HEK293 (cell line): ENCODE measurements at regions not wholly inside any gene's neighbourhood (a gene's known extent, or its start where the extent isn't known, plus 50 kb on each side); places are given as distances from the start of the nearest gene placed in this dataset.

Experiments used
- ATF2 ChIP-seq: fragments of 450-650 bp; formaldehyde crosslinking; IDR thresholded peaks from 2 replicates; pipeline ENCODE4 v1.5.1; 2016; ENCODE audit warnings: missing biosample characterization, missing genetic modification characterization, low read depth
- GLI4 ChIP-seq: fragments of 450-650 bp; formaldehyde crosslinking; IDR thresholded peaks from 2 replicates; pipeline ENCODE4 v1.5.1; 2016; ENCODE audit warnings: missing biosample characterization, missing genetic modification characterization
- ZBTB1 ChIP-seq: fragments of 450-650 bp; formaldehyde crosslinking; IDR thresholded peaks from 2 replicates; pipeline ENCODE4 v1.5.1; 2016; ENCODE audit warnings: missing biosample characterization, missing genetic modification characterization
- ZNF121 ChIP-seq: fragments of 450-650 bp; formaldehyde crosslinking; IDR thresholded peaks from 2 replicates; pipeline ENCODE4 v1.5.1; 2016; ENCODE audit warnings: missing biosample characterization, missing genetic modification characterization
- ZNF16 ChIP-seq: fragments of 450-650 bp; formaldehyde crosslinking; IDR thresholded peaks from 2 replicates; pipeline ENCODE4 v1.5.1; 2016; ENCODE audit warnings: low read depth, missing biosample characterization, missing genetic modification characterization
- ZNF248 ChIP-seq: fragments of 450-650 bp; formaldehyde crosslinking; IDR thresholded peaks from 2 replicates; pipeline ENCODE4 v1.5.1; 2017; ENCODE audit warnings: missing biosample characterization, missing genetic modification characterization
- ZNF292 ChIP-seq: fragments of 450-650 bp; formaldehyde crosslinking; IDR thresholded peaks from 2 replicates; pipeline ENCODE4 v1.5.1; 2016; ENCODE audit warnings: low read depth, missing biosample characterization, missing genetic modification characterization, borderline replicate concordance
- ZSCAN18 ChIP-seq: fragments of 450-650 bp; formaldehyde crosslinking; IDR thresholded peaks from 2 replicates; pipeline ENCODE4 v1.5.1; 2016; ENCODE audit warnings: missing biosample characterization, missing genetic modification characterization
- TF ChIP-seq, protein P1 (sequence below): fragments of 450-650 bp; formaldehyde crosslinking; IDR thresholded peaks from 2 replicates; pipeline ENCODE4 v1.5.1; 2016; ENCODE audit warnings: missing biosample characterization, missing genetic modification characterization
- TF ChIP-seq, protein P2 (sequence below): sonication (generic); formaldehyde crosslinking; IDR thresholded peaks from 2 replicates; pipeline ENCODE4 v1.8.1; 2022; ENCODE audit warnings: mild to moderate bottlenecking, moderate library complexity, missing genetic modification reagents

- TF ChIP-seq ZNF248 (no peak), ZNF16 (tag by site-specific recombination) (no peak), ZSCAN18 (tag by site-specific recombination) (no peak), ATF2 (tag by site-specific recombination) (no peak), ZNF292 (tag by site-specific recombination) (no peak), GLI4 (tag by site-specific recombination) (no peak), ZBTB1 (tag by site-specific recombination) (no peak), ZNF121 (tag by site-specific recombination) (no peak)
- TF ChIP-seq, protein P1, sequence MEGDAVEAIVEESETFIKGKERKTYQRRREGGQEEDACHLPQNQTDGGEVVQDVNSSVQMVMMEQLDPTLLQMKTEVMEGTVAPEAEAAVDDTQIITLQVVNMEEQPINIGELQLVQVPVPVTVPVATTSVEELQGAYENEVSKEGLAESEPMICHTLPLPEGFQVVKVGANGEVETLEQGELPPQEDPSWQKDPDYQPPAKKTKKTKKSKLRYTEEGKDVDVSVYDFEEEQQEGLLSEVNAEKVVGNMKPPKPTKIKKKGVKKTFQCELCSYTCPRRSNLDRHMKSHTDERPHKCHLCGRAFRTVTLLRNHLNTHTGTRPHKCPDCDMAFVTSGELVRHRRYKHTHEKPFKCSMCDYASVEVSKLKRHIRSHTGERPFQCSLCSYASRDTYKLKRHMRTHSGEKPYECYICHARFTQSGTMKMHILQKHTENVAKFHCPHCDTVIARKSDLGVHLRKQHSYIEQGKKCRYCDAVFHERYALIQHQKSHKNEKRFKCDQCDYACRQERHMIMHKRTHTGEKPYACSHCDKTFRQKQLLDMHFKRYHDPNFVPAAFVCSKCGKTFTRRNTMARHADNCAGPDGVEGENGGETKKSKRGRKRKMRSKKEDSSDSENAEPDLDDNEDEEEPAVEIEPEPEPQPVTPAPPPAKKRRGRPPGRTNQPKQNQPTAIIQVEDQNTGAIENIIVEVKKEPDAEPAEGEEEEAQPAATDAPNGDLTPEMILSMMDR (tag by site-specific recombination): no peak
- TF ChIP-seq, protein P2, sequence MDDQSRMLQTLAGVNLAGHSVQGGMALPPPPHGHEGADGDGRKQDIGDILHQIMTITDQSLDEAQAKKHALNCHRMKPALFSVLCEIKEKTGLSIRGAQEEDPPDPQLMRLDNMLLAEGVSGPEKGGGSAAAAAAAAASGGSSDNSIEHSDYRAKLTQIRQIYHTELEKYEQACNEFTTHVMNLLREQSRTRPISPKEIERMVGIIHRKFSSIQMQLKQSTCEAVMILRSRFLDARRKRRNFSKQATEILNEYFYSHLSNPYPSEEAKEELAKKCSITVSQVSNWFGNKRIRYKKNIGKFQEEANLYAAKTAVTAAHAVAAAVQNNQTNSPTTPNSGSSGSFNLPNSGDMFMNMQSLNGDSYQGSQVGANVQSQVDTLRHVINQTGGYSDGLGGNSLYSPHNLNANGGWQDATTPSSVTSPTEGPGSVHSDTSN (CRISPR knock-in tag): no peak
These were observed 367.5 kb upstream of the MMADHC start for GRCh38 chr2:149954981-149955600.
